ENCODE measurements at regions not wholly inside any gene's neighbourhood (a gene's known extent, or its start where the extent isn't known, plus 50 kb on each side); places are given as distances from the start of the nearest gene placed in this dataset.

- H3K27me3 Mint-ChIP-seq (ENCODE audit: insufficient read depth, low read depth): no peaks in the 10 kb centered on the region
- no peak overlapping the region for H3K9ac ChIP-seq
- H3K4me1 ChIP-seq: no peaks in the 10 kb centered on the region
- H3K27ac ChIP-seq: no peak overlapping the region
- H3F3A ChIP-seq (ENCODE audit: low read depth): no peaks in the 10 kb centered on the region
- no peak overlapping the region for H3K27ac Mint-ChIP-seq
- no peak overlapping the region for H3K4me3 Mint-ChIP-seq
- H3K36me3 ChIP-seq: no peaks in the 10 kb centered on the region
- H3K9me3 ChIP-seq (ENCODE audit: low read depth): no peaks in the 10 kb centered on the region
- peaks cover 6% of the 10 kb centered on the region for H3K4me1 Mint-ChIP-seq
- no peaks in the 10 kb centered on the region for H3K79me2 ChIP-seq (ENCODE audit: low read depth)
- no peaks in the 10 kb centered on the region for H4K20me1 ChIP-seq (ENCODE audit: low read depth)
- no peak overlapping the region for H3K4me3 ChIP-seq
- H3K4me2 ChIP-seq: no peak overlapping the region
- no peaks in the 10 kb centered on the region for H3K36me3 Mint-ChIP-seq
- no peak for DNase-seq (ENCODE audit: low spot score)
- H3K27me3 ChIP-seq: no peaks in the 10 kb centered on the region
- H3K9me3 Mint-ChIP-seq: no peaks in the 10 kb centered on the region
- TF ChIP-seq EZH2phosphoT487 (IDR thresholded peaks at IDR 0.05) (no peak), EZH2 (IDR thresholded peaks at IDR 0.05) (no peak), CTCF (IDR thresholded peaks at IDR 0.05) (no peak)
- H2AFZ ChIP-seq (replicated peaks): no peak overlapping the region
Observed at GRCh38 chr3:106707347-106707746, 669.9 kb upstream of the CCDC54 start.

- Histone ChIP-seq H4K20me1 (ENCODE audit: low read depth) (no peaks in the 10 kb centered on the region), H3K9me3 (ENCODE audit: low read depth) (no peaks in the 10 kb centered on the region), H3K79me2 (ENCODE audit: low read depth) (no peaks in the 10 kb centered on the region), H3K27me3 (no peaks in the 10 kb centered on the region), H3K9ac (no peak overlapping the region), H3K4me2 (no peak overlapping the region), H3K36me3 (no peaks in the 10 kb centered on the region), H3K27ac (no peak overlapping the region), H2AFZ (replicated peaks) (no peak overlapping the region), H3K4me1 (no peaks in the 10 kb centered on the region), H3F3A (ENCODE audit: low read depth) (no peaks in the 10 kb centered on the region), H3K4me3 (no peak overlapping the region)
- H3K36me3 Mint-ChIP-seq: no peaks in the 10 kb centered on the region
- peaks cover 6% of the 10 kb centered on the region for H3K4me1 Mint-ChIP-seq
- TF ChIP-seq CTCF (IDR thresholded peaks at IDR 0.05): no peak
- no peak for TF ChIP-seq EZH2 (IDR thresholded peaks at IDR 0.05)
- no peaks in the 10 kb centered on the region for H3K27me3 Mint-ChIP-seq (ENCODE audit: insufficient read depth, low read depth)
- H3K9me3 Mint-ChIP-seq: no peaks in the 10 kb centered on the region
- H3K27ac Mint-ChIP-seq: no peak overlapping the region
- no peak overlapping the region for H3K4me3 Mint-ChIP-seq
- DNase-seq (ENCODE audit: low spot score): no peak
Observed at GRCh38 chr3:106710596-106710995, 666.6 kb upstream of the CCDC54 start.

- Histone ChIP-seq H3K79me2 (ENCODE audit: low read depth) (no peaks in the 10 kb centered on the region), H3K27ac (no peak overlapping the region), H4K20me1 (ENCODE audit: low read depth) (no peaks in the 10 kb centered on the region), H3K4me2 (no peak overlapping the region), H3K9me3 (ENCODE audit: low read depth) (no peaks in the 10 kb centered on the region), H3K9ac (no peak overlapping the region), H3F3A (ENCODE audit: low read depth) (no peaks in the 10 kb centered on the region), H3K36me3 (no peaks in the 10 kb centered on the region), H3K4me1 (no peaks in the 10 kb centered on the region), H2AFZ (replicated peaks) (no peak overlapping the region), H3K4me3 (no peak overlapping the region), H3K27me3 (no peaks in the 10 kb centered on the region)
- Mint-ChIP-seq H3K4me1 (peaks cover 6% of the 10 kb centered on the region), H3K4me3 (no peak overlapping the region), H3K36me3 (no peaks in the 10 kb centered on the region), H3K27me3 (ENCODE audit: insufficient read depth, low read depth) (no peaks in the 10 kb centered on the region), H3K9me3 (no peaks in the 10 kb centered on the region), H3K27ac (no peak overlapping the region)
- no peak for TF ChIP-seq EZH2phosphoT487 (IDR thresholded peaks at IDR 0.05)
- TF ChIP-seq CTCF (IDR thresholded peaks at IDR 0.05): no peak
- TF ChIP-seq EZH2 (IDR thresholded peaks at IDR 0.05): no peak
- DNase-seq (ENCODE audit: low spot score): no peak
Observed at GRCh38 chr3:106711650-106712049, 665.6 kb upstream of the CCDC54 start.

GRCh38 chr3:106714400-106714799 is 662.8 kb upstream of the CCDC54 start:
- no peaks in the 10 kb centered on the region for H3F3A ChIP-seq (ENCODE audit: low read depth)
- Mint-ChIP-seq H3K4me3 (no peak overlapping the region), H3K27me3 (ENCODE audit: insufficient read depth, low read depth) (no peaks in the 10 kb centered on the region), H3K36me3 (no peaks in the 10 kb centered on the region), H3K4me1 (peaks cover 6% of the 10 kb centered on the region), H3K9me3 (no peaks in the 10 kb centered on the region), H3K27ac (no peak overlapping the region)
- H3K4me3 ChIP-seq: no peak overlapping the region
- H3K9me3 ChIP-seq (ENCODE audit: low read depth): no peaks in the 10 kb centered on the region
- H3K9ac ChIP-seq: no peak overlapping the region
- H3K4me2 ChIP-seq: no peak overlapping the region
- no peak overlapping the region for H2AFZ ChIP-seq (replicated peaks)
- TF ChIP-seq EZH2 (IDR thresholded peaks at IDR 0.05): no peak
- TF ChIP-seq EZH2phosphoT487 (IDR thresholded peaks at IDR 0.05): no peak
- no peak for TF ChIP-seq CTCF (IDR thresholded peaks at IDR 0.05)
- no peaks in the 10 kb centered on the region for H3K79me2 ChIP-seq (ENCODE audit: low read depth)
- no peaks in the 10 kb centered on the region for H4K20me1 ChIP-seq (ENCODE audit: low read depth)
- no peaks in the 10 kb centered on the region for H3K4me1 ChIP-seq
- H3K27me3 ChIP-seq: no peaks in the 10 kb centered on the region
- no peak for DNase-seq (ENCODE audit: low spot score)
- H3K27ac ChIP-seq: no peak overlapping the region
- H3K36me3 ChIP-seq: no peaks in the 10 kb centered on the region

Measured in neural progenitor cell (in vitro differentiated cells).